ENCODE measurements at regions not wholly inside any gene's neighbourhood (a gene's known extent, or its start where the extent isn't known, plus 50 kb on each side); places are given as distances from the start of the nearest gene placed in this dataset.

GRCh38 chr7:106460792-106461254, 176.0 kb upstream of the NAMPT start:
- peaks cover 0 to 11% (median 4%) of the 10 kb centered on the region in 11 donors for H3K9me3 Mint-ChIP-seq
- Histone ChIP-seq H3K27ac (ENCODE audit: low read depth, low read length) (no peak overlapping the region), H3K27me3 (ENCODE audit: control insufficient read depth in 2 of 2, insufficient read depth in 2 of 2, low read length in 2 of 2) (no peaks in the 10 kb centered on the region), H3K36me3 (ENCODE audit: control insufficient read depth in 2 of 3, insufficient read depth in 3 of 3, low read length in 3 of 3) (no peaks in the 10 kb centered on the region), H3K4me1 (ENCODE audit: control insufficient read depth in 2 of 2, insufficient read depth in 2 of 2, low read length in 2 of 2) (no peaks in the 10 kb centered on the region), H3K9me3 (ENCODE audit: control insufficient read depth in 2 of 3, low read length in 3 of 3) (no peaks in the 10 kb centered on the region), H3K4me3 (ENCODE audit: low read length) (no peak overlapping the region)
- intact Hi-C loops (cut with micrococcal nuclease): loop anchor here in 1 of 2 donors (5.0 kb wide), 1 partner anchor 199 kb away; no protein-coding TSS in a partner anchor
- ATAC-seq (no peak), DNase-seq (no peak)
- ChIA-PET POLR2A (no interaction called here), CTCF (interaction anchor here (0.7 to 5.5 kb wide), 2 partner anchors 81 to 283 kb away, joined by 3 to 86 read pairs; no protein-coding TSS in a partner anchor)
- H3K27ac Mint-ChIP-seq: no peak overlapping the region
- peaks cover 0 to 14% (median 0%) of the 10 kb centered on the region in 7 donors for H3K4me1 Mint-ChIP-seq
- H3K36me3 Mint-ChIP-seq: peaks cover 0 to 4% (median 3%) of the 10 kb centered on the region in 5 donors
- H3K4me3 Mint-ChIP-seq: no peak overlapping the region
- H3K27me3 Mint-ChIP-seq: no peaks in the 10 kb centered on the region

- Histone ChIP-seq H3K36me3 (ENCODE audit: control insufficient read depth in 2 of 3, insufficient read depth in 3 of 3, low read length in 3 of 3) (no peaks in the 10 kb centered on the region), H3K27me3 (ENCODE audit: control insufficient read depth in 2 of 2, insufficient read depth in 2 of 2, low read length in 2 of 2) (no peaks in the 10 kb centered on the region), H3K4me3 (ENCODE audit: low read length) (no peak overlapping the region), H3K9me3 (ENCODE audit: control insufficient read depth in 2 of 3, low read length in 3 of 3) (no peaks in the 10 kb centered on the region), H3K4me1 (ENCODE audit: control insufficient read depth in 2 of 2, insufficient read depth in 2 of 2, low read length in 2 of 2) (no peaks in the 10 kb centered on the region), H3K27ac (ENCODE audit: low read depth, low read length) (no peak overlapping the region)
- Mint-ChIP-seq H3K4me3 (no peak overlapping the region), H3K27me3 (peaks cover 0 to 5% (median 0%) of the 10 kb centered on the region in 5 donors), H3K4me1 (peaks cover 0 to 14% (median 0%) of the 10 kb centered on the region in 7 donors), H3K27ac (no peak overlapping the region), H3K9me3 (peaks cover 0 to 11% (median 4%) of the 10 kb centered on the region in 11 donors), H3K36me3 (peaks cover 0 to 4% (median 3%) of the 10 kb centered on the region in 5 donors)
- DNase-seq (no peak), ATAC-seq (no peak)
- intact Hi-C loops (cut with micrococcal nuclease): loop anchor here in 1 of 2 donors (5.0 kb wide), 1 partner anchor 197 kb away; no protein-coding TSS in a partner anchor
- POLR2A ChIA-PET: interaction anchor here (0.6 kb wide), 1 partner anchor 86 kb away, joined by 3 read pairs; no protein-coding TSS in a partner anchor
- CTCF ChIA-PET: interaction anchor here (1.6 kb wide), 1 partner anchor 283 kb away, joined by 10 read pairs; no protein-coding TSS in a partner anchor
These were observed 174.8 kb upstream of the NAMPT start for GRCh38 chr7:106459397-106460072.

- no peaks in the 10 kb centered on the region for H3K36me3 ChIP-seq (ENCODE audit: control insufficient read depth in 2 of 3, insufficient read depth in 3 of 3, low read length in 3 of 3)
These were observed 172.9 kb upstream of the NAMPT start for GRCh38 chr7:106457678-106458077.

GRCh38 chr7:106456329-106456728, 171.5 kb upstream of the NAMPT start:
- Histone ChIP-seq H3K9me3 (ENCODE audit: control insufficient read depth in 2 of 3, low read length in 3 of 3) (no peaks in the 10 kb centered on the region), H3K4me1 (ENCODE audit: control insufficient read depth in 2 of 2, insufficient read depth in 2 of 2, low read length in 2 of 2) (no peaks in the 10 kb centered on the region), H3K27ac (ENCODE audit: low read depth, low read length) (no peak overlapping the region), H3K36me3 (ENCODE audit: control insufficient read depth in 2 of 3, insufficient read depth in 3 of 3, low read length in 3 of 3) (no peaks in the 10 kb centered on the region), H3K4me3 (ENCODE audit: low read length) (no peak overlapping the region), H3K27me3 (ENCODE audit: control insufficient read depth in 2 of 2, insufficient read depth in 2 of 2, low read length in 2 of 2) (no peaks in the 10 kb centered on the region)
- ATAC-seq: no peak
- CTCF ChIA-PET: no interaction called here
- intact Hi-C loops (cut with micrococcal nuclease): no loop called here
- H3K36me3 Mint-ChIP-seq: peaks cover 0 to 9% (median 3%) of the 10 kb centered on the region in 5 donors
- DNase-seq: no peak
- no peak overlapping the region for H3K27ac Mint-ChIP-seq
- POLR2A ChIA-PET: no interaction called here
- peaks cover 0 to 34% (median 7%) of the 10 kb centered on the region in 11 donors for H3K9me3 Mint-ChIP-seq
- no peak overlapping the region for H3K4me3 Mint-ChIP-seq
- peaks cover 0 to 15% (median 2%) of the 10 kb centered on the region in 5 donors for H3K27me3 Mint-ChIP-seq
- no peaks in the 10 kb centered on the region for H3K4me1 Mint-ChIP-seq

More at GRCh38 chr7:106457678-106458077, 172.9 kb upstream of the NAMPT start:
- Histone ChIP-seq H3K4me1 (ENCODE audit: control insufficient read depth in 2 of 2, insufficient read depth in 2 of 2, low read length in 2 of 2) (no peaks in the 10 kb centered on the region), H3K4me3 (ENCODE audit: low read length) (no peak overlapping the region), H3K27ac (ENCODE audit: low read depth, low read length) (no peak overlapping the region), H3K27me3 (ENCODE audit: control insufficient read depth in 2 of 2, insufficient read depth in 2 of 2, low read length in 2 of 2) (no peaks in the 10 kb centered on the region), H3K9me3 (ENCODE audit: control insufficient read depth in 2 of 3, low read length in 3 of 3) (no peaks in the 10 kb centered on the region)
- peaks cover 0 to 8% (median 0%) of the 10 kb centered on the region in 5 donors for H3K27me3 Mint-ChIP-seq
- peaks cover 0 to 9% (median 3%) of the 10 kb centered on the region in 5 donors for H3K36me3 Mint-ChIP-seq
- POLR2A ChIA-PET: no interaction called here
- H3K27ac Mint-ChIP-seq: no peak overlapping the region
- ATAC-seq: no peak
- CTCF ChIA-PET: interaction anchor here (1.6 kb wide), 1 partner anchor 281 kb away, joined by 10 read pairs; no protein-coding TSS in a partner anchor
- H3K9me3 Mint-ChIP-seq: peaks cover 0 to 21% (median 4%) of the 10 kb centered on the region in 11 donors
- intact Hi-C loops (cut with micrococcal nuclease): no loop called here
- H3K4me3 Mint-ChIP-seq: no peak overlapping the region
- H3K4me1 Mint-ChIP-seq: peaks cover 0 to 12% (median 0%) of the 10 kb centered on the region in 7 donors
- no peak for DNase-seq

- H3K9me3 Mint-ChIP-seq: peaks cover 0 to 33% (median 14%) of the 10 kb centered on the region in 11 donors
- H3K36me3 ChIP-seq (ENCODE audit: control insufficient read depth in 2 of 3, insufficient read depth in 3 of 3, low read length in 3 of 3): no peaks in the 10 kb centered on the region
- CTCF ChIA-PET: no interaction called here
- H3K36me3 Mint-ChIP-seq: peaks cover 0 to 6% (median 5%) of the 10 kb centered on the region in 5 donors
- H3K9me3 ChIP-seq (ENCODE audit: control insufficient read depth in 2 of 3, low read length in 3 of 3): no peaks in the 10 kb centered on the region
- no peak overlapping the region for H3K27ac Mint-ChIP-seq
- H3K4me1 Mint-ChIP-seq: no peaks in the 10 kb centered on the region
- no peak overlapping the region for H3K27ac ChIP-seq (ENCODE audit: low read depth, low read length)
- DNase-seq (no peak), ATAC-seq (no peak)
- no peaks in the 10 kb centered on the region for H3K27me3 ChIP-seq (ENCODE audit: control insufficient read depth in 2 of 2, insufficient read depth in 2 of 2, low read length in 2 of 2)
- no peak overlapping the region for H3K4me3 Mint-ChIP-seq
- intact Hi-C loops (cut with micrococcal nuclease): no loop called here
- POLR2A ChIA-PET: no interaction called here
- H3K27me3 Mint-ChIP-seq: peaks cover 0 to 38% (median 14%) of the 10 kb centered on the region in 5 donors
- no peaks in the 10 kb centered on the region for H3K4me1 ChIP-seq (ENCODE audit: control insufficient read depth in 2 of 2, insufficient read depth in 2 of 2, low read length in 2 of 2)
- H3K4me3 ChIP-seq (ENCODE audit: low read length): no peak overlapping the region
These were observed 167.5 kb upstream of the NAMPT start for GRCh38 chr7:106452031-106452851.

GRCh38 chr7:106451171-106451570, 166.4 kb upstream of the NAMPT start:
- Mint-ChIP-seq H3K36me3 (peaks cover 0 to 6% (median 5%) of the 10 kb centered on the region in 5 donors), H3K4me3 (no peak overlapping the region), H3K27me3 (peaks cover 0 to 43% (median 17%) of the 10 kb centered on the region in 5 donors), H3K4me1 (no peaks in the 10 kb centered on the region), H3K27ac (no peak overlapping the region), H3K9me3 (peaks cover 0 to 33% (median 14%) of the 10 kb centered on the region in 11 donors)
- Histone ChIP-seq H3K4me3 (ENCODE audit: low read length) (no peak overlapping the region), H3K9me3 (ENCODE audit: control insufficient read depth in 2 of 3, low read length in 3 of 3) (no peaks in the 10 kb centered on the region), H3K27me3 (ENCODE audit: control insufficient read depth in 2 of 2, insufficient read depth in 2 of 2, low read length in 2 of 2) (no peaks in the 10 kb centered on the region), H3K27ac (ENCODE audit: low read depth, low read length) (no peak overlapping the region), H3K4me1 (ENCODE audit: control insufficient read depth in 2 of 2, insufficient read depth in 2 of 2, low read length in 2 of 2) (no peaks in the 10 kb centered on the region), H3K36me3 (ENCODE audit: control insufficient read depth in 2 of 3, insufficient read depth in 3 of 3, low read length in 3 of 3) (no peaks in the 10 kb centered on the region)
- CTCF ChIA-PET: no interaction called here
- intact Hi-C loops (cut with micrococcal nuclease): no loop called here
- ATAC-seq (no peak), DNase-seq (no peak)
- POLR2A ChIA-PET: no interaction called here

All from naive thymus-derived CD4-positive, alpha-beta T cell (primary cell).